ENCODE measurements at regions not wholly inside any gene's neighbourhood (a gene's known extent, or its start where the extent isn't known, plus 50 kb on each side); places are given as distances from the start of the nearest gene placed in this dataset.
"Not testable (repeated sequence)": the region's sequence is repeated elsewhere in the genome, so short reads cannot be mapped to it uniquely, and the experiment has no call there.

- DNase-seq (ENCODE audit: low spot score), result no peak
These were observed 610.2 kb downstream of the UQCRFS1 start for GRCh38 chr19:28602675-28603298.

GRCh38 chr19:28601723-28602440 is 611.1 kb downstream of the UQCRFS1 start:
- no peak for DNase-seq (ENCODE audit: low spot score)

- DNase-seq (ENCODE audit: low spot score), result no peak
These were observed 614.1 kb downstream of the UQCRFS1 start for GRCh38 chr19:28598861-28599260.

DNA sequence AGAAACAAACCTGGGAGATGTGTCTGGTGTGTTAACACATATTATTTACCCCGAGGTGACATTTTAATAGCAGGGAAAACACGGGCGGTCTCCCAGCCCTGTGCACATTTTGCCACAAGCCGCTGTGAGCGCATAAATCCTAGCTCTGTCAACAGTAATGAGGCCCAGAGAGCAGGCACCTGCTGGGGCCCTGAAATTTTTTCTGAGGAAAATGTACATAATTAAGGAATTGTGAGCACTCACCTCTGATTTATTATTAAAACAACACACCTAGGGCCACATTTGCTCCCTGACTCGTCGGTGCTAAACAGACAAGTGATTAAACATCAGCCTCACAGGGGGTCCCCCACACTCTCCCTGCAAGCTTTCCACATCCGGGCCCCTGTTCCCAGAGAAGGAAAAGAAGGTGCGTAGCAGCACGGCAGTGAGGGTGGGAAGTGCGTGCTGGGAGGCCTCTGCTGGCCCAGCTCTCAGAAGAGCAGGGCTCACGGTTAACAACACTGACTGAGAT is 616.3 kb downstream of the UQCRFS1 start:
- no peak for DNase-seq (ENCODE audit: low spot score)

- no peak for DNase-seq (ENCODE audit: low spot score)
These were observed 617.0 kb downstream of the UQCRFS1 start for GRCh38 chr19:28595722-28596480.

DNA sequence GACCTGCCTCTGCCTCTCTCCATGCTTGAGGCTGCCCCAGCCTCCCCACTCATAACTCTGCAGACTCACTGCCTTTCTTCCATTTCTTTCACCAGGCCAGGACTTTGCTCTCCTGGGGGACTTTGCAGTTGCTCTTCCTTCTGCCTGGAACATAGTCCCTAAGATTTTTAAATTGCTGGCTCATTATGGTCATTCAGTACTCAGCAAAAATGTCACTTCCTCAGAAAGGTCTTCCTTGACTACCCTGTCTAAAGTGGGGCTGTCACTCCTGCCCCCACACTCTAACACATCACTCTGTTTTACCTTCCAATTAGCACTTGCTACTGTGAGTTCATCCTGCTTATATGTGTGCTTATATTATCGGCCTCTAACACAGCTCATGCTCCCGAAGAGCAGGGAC is 618.2 kb downstream of the UQCRFS1 start:
- DNase-seq (ENCODE audit: low spot score), result no peak

GRCh38 chr19:28589991-28590411 is 623.0 kb downstream of the UQCRFS1 start:
- DNase-seq (ENCODE audit: low spot score), result not testable (repeated sequence)

DNA sequence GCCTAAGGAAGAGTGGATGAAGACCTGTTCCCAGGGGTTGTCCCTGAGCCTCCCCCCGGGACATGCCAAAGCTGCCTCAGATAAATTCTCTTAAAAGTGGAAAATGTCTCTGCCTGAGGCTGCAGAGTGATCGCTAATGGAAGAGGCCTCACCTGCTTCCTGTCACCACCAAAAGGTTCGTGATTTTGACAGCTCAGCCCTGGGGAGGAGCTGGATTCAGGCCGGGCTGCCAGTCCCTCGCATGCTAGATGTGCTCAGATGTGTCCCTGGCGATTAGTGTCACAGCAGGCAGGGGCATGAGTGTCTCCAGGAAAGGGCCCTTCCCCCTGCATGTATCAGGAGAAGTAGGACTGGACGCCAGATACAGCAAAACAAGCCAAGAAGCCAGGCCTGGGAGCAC is 626.5 kb downstream of the UQCRFS1 start:
- no peak for DNase-seq (ENCODE audit: low spot score)

- DNase-seq (ENCODE audit: low spot score), result no peak
These were observed 627.2 kb downstream of the UQCRFS1 start for GRCh38 chr19:28585796-28586195.

- no peak for DNase-seq (ENCODE audit: low spot score)
These were observed 629.2 kb downstream of the UQCRFS1 start for GRCh38 chr19:28583713-28584112.

GRCh38 chr19:28583242-28583641 is 629.7 kb downstream of the UQCRFS1 start:
- no peak for DNase-seq (ENCODE audit: low spot score)

DNA sequence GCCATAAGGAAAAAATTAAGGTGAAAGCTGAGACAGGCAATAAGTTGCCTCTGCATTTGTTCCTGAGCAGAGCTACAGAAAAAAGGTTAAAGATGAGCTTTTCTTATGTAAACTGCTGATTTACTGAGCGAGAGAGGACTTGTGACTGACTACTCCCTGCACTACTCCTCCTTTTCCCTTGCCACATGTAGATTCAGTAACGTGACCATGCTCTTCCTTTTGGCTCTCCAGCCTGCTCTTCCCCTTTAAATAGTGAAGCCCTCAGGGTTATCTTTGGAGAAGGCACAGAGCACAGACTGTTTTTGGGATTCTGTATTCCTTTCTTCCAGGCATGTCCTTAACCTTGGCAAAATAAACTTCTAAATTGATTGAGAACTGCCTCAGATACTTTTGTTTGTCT is 630.2 kb downstream of the UQCRFS1 start:
- DNase-seq (ENCODE audit: low spot score), result no peak

GRCh38 chr19:28582344-28582743 is 630.6 kb downstream of the UQCRFS1 start:
- DNase-seq (ENCODE audit: low spot score), result no peak

DNA sequence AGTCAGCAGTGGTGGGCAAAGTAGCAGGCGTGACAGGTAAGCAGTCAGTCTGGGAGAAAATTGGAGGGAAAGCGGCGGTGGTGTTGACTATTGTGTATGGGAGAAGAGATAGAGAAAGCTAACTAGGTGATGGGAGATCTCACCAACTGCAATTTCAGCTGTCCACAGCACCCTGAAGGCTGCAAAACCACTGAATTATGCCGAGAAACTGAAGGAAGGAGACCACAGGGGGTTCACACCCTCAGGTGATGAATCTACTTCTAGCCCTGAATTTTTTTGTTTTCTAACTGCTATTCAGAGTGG is 631.5 kb downstream of the UQCRFS1 start:
- DNase-seq (ENCODE audit: low spot score), result no peak

DNA sequence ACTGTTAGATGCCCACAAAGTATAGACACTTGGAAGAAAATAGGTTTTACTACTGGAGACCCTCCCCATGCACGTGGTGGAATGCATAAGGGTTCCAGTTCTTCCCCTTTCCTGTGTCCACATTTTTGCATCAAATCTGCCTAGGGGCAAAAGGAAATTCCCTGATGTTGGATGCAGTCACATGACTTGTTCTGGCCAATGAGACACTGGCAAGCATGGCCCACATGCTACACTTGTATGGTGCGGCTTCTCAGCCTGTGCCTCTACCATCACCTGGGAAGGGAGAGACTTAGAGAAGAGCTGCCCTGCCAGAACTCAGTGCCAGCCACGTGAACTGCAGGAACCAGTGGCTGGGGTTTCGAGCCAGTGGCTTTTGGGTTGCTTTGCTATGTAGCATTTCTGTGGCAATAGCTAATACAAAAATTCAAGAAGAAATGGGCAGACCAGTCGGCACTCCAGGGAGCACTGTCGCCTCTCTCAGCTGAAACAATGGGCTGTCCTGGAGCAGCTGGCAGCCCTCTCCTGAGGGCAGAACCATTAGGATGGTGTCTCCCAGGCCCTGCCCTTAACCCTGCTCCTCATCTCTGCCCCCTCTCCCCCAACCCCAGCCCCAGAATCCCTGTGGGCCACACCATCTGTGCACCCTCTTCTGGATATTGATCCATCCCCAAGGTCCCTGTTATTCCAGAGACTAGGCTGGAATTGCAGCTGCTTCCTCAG is 634.0 kb downstream of the UQCRFS1 start:
- no peak for DNase-seq (ENCODE audit: low spot score)

DNA sequence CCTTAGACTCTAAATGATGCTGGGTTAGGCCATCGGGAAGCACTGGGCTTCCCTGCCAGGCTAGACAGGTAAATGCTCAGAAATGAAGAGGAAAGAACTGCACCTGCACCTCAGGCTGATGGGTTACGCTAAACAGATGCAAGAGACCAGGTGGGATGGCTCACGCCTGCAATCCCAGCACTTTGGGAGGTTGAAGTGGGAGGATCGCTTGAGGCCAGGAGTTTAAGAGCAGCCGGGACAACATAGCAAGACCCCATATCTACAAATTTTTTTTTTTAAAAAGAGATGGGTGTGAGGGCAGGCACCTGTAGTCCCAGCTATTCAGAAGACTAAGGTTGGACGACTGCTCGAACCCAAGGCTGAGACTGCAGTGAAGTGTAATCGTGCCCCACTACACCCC is 634.7 kb downstream of the UQCRFS1 start:
- DNase-seq (ENCODE audit: low spot score), result no peak

- no peak for DNase-seq (ENCODE audit: low spot score)
These were observed 635.3 kb downstream of the UQCRFS1 start for GRCh38 chr19:28577666-28578065.

DNA sequence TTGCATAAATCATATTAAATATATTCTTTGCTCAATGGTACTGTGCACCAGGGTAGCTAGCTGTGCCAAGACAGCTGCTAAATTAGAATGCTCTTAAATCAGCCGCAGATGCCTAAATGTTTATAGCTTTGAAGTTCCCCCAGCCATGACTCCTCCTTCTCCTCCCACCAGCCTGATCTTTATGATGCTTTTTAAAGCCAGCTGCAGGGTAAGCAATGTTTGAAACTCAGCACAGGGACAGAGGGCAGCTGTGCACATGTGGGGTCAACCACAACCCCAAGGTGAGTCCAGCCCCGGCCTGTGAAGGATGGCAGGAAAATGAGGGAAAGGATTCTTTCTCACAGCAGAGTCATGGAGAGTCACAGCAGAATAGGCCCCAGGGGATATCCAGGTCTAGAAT is 635.7 kb downstream of the UQCRFS1 start:
- DNase-seq (ENCODE audit: low spot score), result no peak

DNA sequence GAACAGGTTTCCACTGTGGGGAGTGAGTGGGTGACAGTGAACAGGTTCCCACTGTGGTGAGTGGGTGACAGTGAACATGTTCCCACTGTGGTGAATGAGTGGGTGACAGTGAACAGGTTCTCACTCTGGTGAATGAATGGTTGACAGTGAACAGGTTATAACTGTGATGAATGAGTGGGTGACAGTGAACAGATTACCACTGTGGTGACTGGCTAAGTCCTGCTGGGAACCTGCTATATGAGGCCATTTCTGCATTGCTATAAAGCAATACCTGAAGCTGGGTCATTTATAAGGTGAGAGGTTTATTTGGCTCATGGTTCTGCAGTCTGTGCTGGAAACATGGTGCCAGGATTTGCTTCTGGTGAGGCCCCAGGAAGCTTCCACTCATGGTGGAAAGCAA is 637.1 kb downstream of the UQCRFS1 start:
- no peak for DNase-seq (ENCODE audit: low spot score)

DNA sequence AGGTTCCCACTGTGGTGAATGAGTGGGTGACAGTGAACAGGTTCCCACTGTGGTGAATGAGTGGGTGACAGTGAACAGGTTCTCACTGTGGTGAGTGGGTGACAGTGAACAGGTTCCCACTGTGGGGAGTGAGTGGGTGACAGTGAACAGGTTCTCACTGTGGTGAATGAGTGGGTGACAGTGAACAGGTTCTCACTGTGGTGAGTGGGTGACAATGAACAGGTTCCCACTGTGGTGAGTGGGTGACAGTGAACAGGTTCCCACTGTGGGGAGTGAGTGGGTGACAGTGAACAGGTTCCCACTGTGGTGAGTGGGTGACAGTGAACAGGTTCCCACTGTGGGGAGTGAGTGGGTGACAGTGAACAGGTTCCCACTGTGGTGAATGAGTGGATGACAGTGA is 637.6 kb downstream of the UQCRFS1 start:
- not testable (repeated sequence) for DNase-seq (ENCODE audit: low spot score)

DNA sequence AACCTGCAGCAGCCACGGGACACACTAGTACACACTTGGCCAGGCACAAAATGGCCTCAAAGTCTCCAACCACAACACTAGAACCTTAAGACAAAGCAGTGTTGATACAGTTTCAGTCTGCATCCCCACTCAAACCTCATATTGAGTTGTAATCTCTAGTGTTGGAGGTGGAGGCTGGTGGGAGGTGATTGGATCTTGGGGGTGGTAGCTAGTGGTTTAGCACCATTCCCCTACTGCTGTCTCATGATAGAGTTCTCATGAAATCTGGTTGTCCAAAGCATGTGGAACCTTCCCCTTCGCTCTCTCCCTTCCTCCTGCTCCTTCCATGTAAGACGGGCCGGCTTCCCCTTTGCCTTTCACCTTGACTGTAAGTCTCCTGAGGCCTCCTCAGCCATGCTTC is 638.7 kb downstream of the UQCRFS1 start:
- DNase-seq (ENCODE audit: low spot score), result no peak

Data from D341Med (cell line).